ENCODE measurements at regions not wholly inside any gene's neighbourhood (a gene's known extent, or its start where the extent isn't known, plus 50 kb on each side); places are given as distances from the start of the nearest gene placed in this dataset.

- DNase-seq (no peak), ATAC-seq (no peak)
- ChIA-PET CTCF (no interaction called here), POLR2A (interaction anchor here (0.6 kb wide), 1 partner anchor 310 kb away, joined by 3 read pairs; no protein-coding TSS in a partner anchor)
- Mint-ChIP-seq H3K9me3 (ENCODE audit: insufficient read depth) (no peaks in the 10 kb centered on the region), H3K27ac (no peak overlapping the region), H3K4me3 (no peak overlapping the region), H3K36me3 (ENCODE audit: low read depth) (no peaks in the 10 kb centered on the region), H3K4me1 (ENCODE audit: low read depth) (no peaks in the 10 kb centered on the region), H3K27me3 (ENCODE audit: low read depth) (peaks cover 4% of the 10 kb centered on the region)
Observed at GRCh38 chr5:169494941-169495548, 88.5 kb upstream of the SPDL1 start.

- DNase-seq (no peak), ATAC-seq (no peak)
- Mint-ChIP-seq H3K36me3 (ENCODE audit: low read depth) (no peaks in the 10 kb centered on the region), H3K27ac (no peak overlapping the region), H3K27me3 (ENCODE audit: low read depth) (peaks cover 5% of the 10 kb centered on the region), H3K9me3 (ENCODE audit: insufficient read depth) (no peaks in the 10 kb centered on the region), H3K4me3 (no peak overlapping the region), H3K4me1 (ENCODE audit: low read depth) (no peaks in the 10 kb centered on the region)
- POLR2A ChIA-PET, result no interaction called here
- CTCF ChIA-PET, result no interaction called here
Observed at GRCh38 chr5:169494383-169494935, 89.1 kb upstream of the SPDL1 start.

GRCh38 chr5:169474226-169474625, 109.3 kb upstream of the SPDL1 start:
- Mint-ChIP-seq H3K4me1 (ENCODE audit: low read depth) (peaks cover 3% of the 10 kb centered on the region), H3K4me3 (no peak overlapping the region), H3K9me3 (ENCODE audit: insufficient read depth) (no peaks in the 10 kb centered on the region), H3K27ac (no peak overlapping the region), H3K36me3 (ENCODE audit: low read depth) (no peaks in the 10 kb centered on the region), H3K27me3 (ENCODE audit: low read depth) (peaks cover 19% of the 10 kb centered on the region)
- CTCF ChIA-PET, result interaction anchor here (1.1 kb wide), 1 partner anchor 108 kb away, joined by 4 read pairs; no protein-coding TSS in a partner anchor
- ATAC-seq (no peak), DNase-seq (no peak)
- POLR2A ChIA-PET, result no interaction called here

GRCh38 chr5:169472544-169472943, 111.0 kb upstream of the SPDL1 start:
- no peaks in the 10 kb centered on the region for H3K4me1 Mint-ChIP-seq (ENCODE audit: low read depth)
- DNase-seq (no peak), ATAC-seq (no peak)
- no peaks in the 10 kb centered on the region for H3K9me3 Mint-ChIP-seq (ENCODE audit: insufficient read depth)
- H3K27ac Mint-ChIP-seq, result no peak overlapping the region
- ChIA-PET POLR2A (no interaction called here), CTCF (no interaction called here)
- no peak overlapping the region for H3K4me3 Mint-ChIP-seq
- H3K27me3 Mint-ChIP-seq (ENCODE audit: low read depth), result peaks cover 15% of the 10 kb centered on the region
- no peaks in the 10 kb centered on the region for H3K36me3 Mint-ChIP-seq (ENCODE audit: low read depth)

- ChIA-PET CTCF (no interaction called here), POLR2A (no interaction called here)
- no peak overlapping the region for H3K27ac Mint-ChIP-seq
- H3K36me3 Mint-ChIP-seq (ENCODE audit: low read depth), result no peaks in the 10 kb centered on the region
- no peak for DNase-seq
- no peak overlapping the region for H3K4me3 Mint-ChIP-seq
- H3K27me3 Mint-ChIP-seq (ENCODE audit: low read depth), result peaks cover 11% of the 10 kb centered on the region
- ATAC-seq, result no peak
- H3K9me3 Mint-ChIP-seq (ENCODE audit: insufficient read depth), result no peaks in the 10 kb centered on the region
- H3K4me1 Mint-ChIP-seq (ENCODE audit: low read depth), result no peaks in the 10 kb centered on the region
Observed at GRCh38 chr5:169471021-169471420, 112.6 kb upstream of the SPDL1 start.

- ATAC-seq, result no peak
- Mint-ChIP-seq H3K9me3 (ENCODE audit: insufficient read depth) (no peaks in the 10 kb centered on the region), H3K36me3 (ENCODE audit: low read depth) (no peaks in the 10 kb centered on the region), H3K27ac (no peak overlapping the region), H3K4me3 (no peak overlapping the region), H3K27me3 (ENCODE audit: low read depth) (peaks cover 3% of the 10 kb centered on the region), H3K4me1 (ENCODE audit: low read depth) (no peaks in the 10 kb centered on the region)
- ChIA-PET POLR2A (no interaction called here), CTCF (no interaction called here)
- no peak for DNase-seq
Observed at GRCh38 chr5:169467041-169467771, 116.4 kb upstream of the SPDL1 start.

GRCh38 chr5:169460896-169461295, 122.7 kb upstream of the SPDL1 start:
- ATAC-seq (no peak), DNase-seq (no peak)
- Mint-ChIP-seq H3K27me3 (ENCODE audit: low read depth) (no peaks in the 10 kb centered on the region), H3K4me1 (ENCODE audit: low read depth) (no peaks in the 10 kb centered on the region), H3K4me3 (no peak overlapping the region), H3K9me3 (ENCODE audit: insufficient read depth) (no peaks in the 10 kb centered on the region), H3K27ac (no peak overlapping the region), H3K36me3 (ENCODE audit: low read depth) (no peaks in the 10 kb centered on the region)
- ChIA-PET POLR2A (no interaction called here), CTCF (no interaction called here)

GRCh38 chr5:169460123-169460522, 123.5 kb upstream of the SPDL1 start:
- DNase-seq (no peak), ATAC-seq (no peak)
- Mint-ChIP-seq H3K27me3 (ENCODE audit: low read depth) (no peaks in the 10 kb centered on the region), H3K4me1 (ENCODE audit: low read depth) (no peaks in the 10 kb centered on the region), H3K36me3 (ENCODE audit: low read depth) (no peaks in the 10 kb centered on the region), H3K4me3 (no peak overlapping the region), H3K9me3 (ENCODE audit: insufficient read depth) (no peaks in the 10 kb centered on the region), H3K27ac (no peak overlapping the region)
- ChIA-PET POLR2A (no interaction called here), CTCF (no interaction called here)

GRCh38 chr5:169458221-169458620, 125.4 kb upstream of the SPDL1 start:
- ChIA-PET POLR2A (no interaction called here), CTCF (no interaction called here)

GRCh38 chr5:169450464-169450863, 133.1 kb upstream of the SPDL1 start:
- no peak overlapping the region for H3K27ac Mint-ChIP-seq
- H3K9me3 Mint-ChIP-seq (ENCODE audit: insufficient read depth), result no peaks in the 10 kb centered on the region
- peaks cover 7% of the 10 kb centered on the region for H3K27me3 Mint-ChIP-seq (ENCODE audit: low read depth)
- H3K36me3 Mint-ChIP-seq (ENCODE audit: low read depth), result no peaks in the 10 kb centered on the region
- DNase-seq (no peak), ATAC-seq (no peak)
- H3K4me3 Mint-ChIP-seq, result no peak overlapping the region
- ChIA-PET CTCF (no interaction called here), POLR2A (no interaction called here)
- H3K4me1 Mint-ChIP-seq (ENCODE audit: low read depth), result no peaks in the 10 kb centered on the region

More at GRCh38 chr5:169458221-169458620, 125.4 kb upstream of the SPDL1 start:
- H3K27ac Mint-ChIP-seq, result no peak overlapping the region
- H3K4me1 Mint-ChIP-seq (ENCODE audit: low read depth), result no peaks in the 10 kb centered on the region
- no peak overlapping the region for H3K4me3 Mint-ChIP-seq
- DNase-seq (no peak), ATAC-seq (no peak)
- no peaks in the 10 kb centered on the region for H3K36me3 Mint-ChIP-seq (ENCODE audit: low read depth)
- H3K27me3 Mint-ChIP-seq (ENCODE audit: low read depth), result peaks cover 5% of the 10 kb centered on the region
- H3K9me3 Mint-ChIP-seq (ENCODE audit: insufficient read depth), result no peaks in the 10 kb centered on the region

- Mint-ChIP-seq H3K36me3 (ENCODE audit: low read depth) (no peaks in the 10 kb centered on the region), H3K9me3 (ENCODE audit: insufficient read depth) (no peaks in the 10 kb centered on the region), H3K27me3 (ENCODE audit: low read depth) (peaks cover 3% of the 10 kb centered on the region), H3K4me3 (no peak overlapping the region), H3K27ac (no peak overlapping the region), H3K4me1 (ENCODE audit: low read depth) (no peaks in the 10 kb centered on the region)
- DNase-seq (no peak), ATAC-seq (no peak)
- POLR2A ChIA-PET, result no interaction called here
- CTCF ChIA-PET, result no interaction called here
Observed at GRCh38 chr5:169448826-169449225, 134.7 kb upstream of the SPDL1 start.

- POLR2A ChIA-PET, result no interaction called here
Observed at GRCh38 chr5:169445191-169445590, 138.4 kb upstream of the SPDL1 start.

More at GRCh38 chr5:169445191-169445590, 138.4 kb upstream of the SPDL1 start:
- DNase-seq (no peak), ATAC-seq (no peak)
- CTCF ChIA-PET, result no interaction called here
- Mint-ChIP-seq H3K4me3 (no peak overlapping the region), H3K4me1 (ENCODE audit: low read depth) (no peaks in the 10 kb centered on the region), H3K9me3 (ENCODE audit: insufficient read depth) (no peaks in the 10 kb centered on the region), H3K27me3 (ENCODE audit: low read depth) (no peaks in the 10 kb centered on the region), H3K36me3 (ENCODE audit: low read depth) (no peaks in the 10 kb centered on the region), H3K27ac (no peak overlapping the region)
